H1 (cell line): ENCODE measurements at regions not wholly inside any gene's neighbourhood (a gene's known extent, or its start where the extent isn't known, plus 50 kb on each side); places are given as distances from the start of the nearest gene placed in this dataset.

Experiments
- POLR2A ChIP-seq, 2 experiments: IDR thresholded peaks; 1 replicate in 1 of 2; 2 replicates in 1 of 2; pipeline ENCODE4 v1.6.1; 2011; ENCODE audit warnings: low read depth in 2 of 2, low read length in 2 of 2, mild to moderate bottlenecking in 2 of 2; ENCODE audit errors: control extremely low read depth in 1 of 2
- POLR2AphosphoS5 ChIP-seq: IDR thresholded peaks from 2 replicates; pipeline ENCODE4 v1.6.1; 2011; ENCODE audit warnings: low read depth, low read length
- SIN3A ChIP-seq, 2 experiments: IDR thresholded peaks in 1 of 2; conservative IDR thresholded peaks in 1 of 2; 2 replicates each; pipeline ENCODE4 v1.6.1; 2011 to 2012; ENCODE audit warnings: low read length in 2 of 2, improper control_type of control experiment in 1 of 2, low read depth in 1 of 2, mild to moderate bottlenecking in 1 of 2
- SP1 ChIP-seq: IDR thresholded peaks from 2 replicates; pipeline ENCODE4 v1.6.1; 2011; ENCODE audit warnings: low read depth, low read length
- TF ChIP-seq, protein P1 (sequence below), 3 experiments: IDR thresholded peaks; 1 replicate in 2 of 3; 2 replicates in 1 of 3; pipeline versions ENCODE4 v1.5.1 to v1.6.1; 2011; ENCODE audit warnings: low read length in 3 of 3, mild to moderate bottlenecking in 3 of 3, inconsistent platforms in 2 of 3, low read depth in 1 of 3, moderate library complexity in 1 of 3; ENCODE audit not compliant: insufficient read depth in 1 of 3; ENCODE audit errors: control extremely low read depth in 1 of 3

GRCh38 chr9:74122216-74122615 lies 374.9 kb upstream of the RORB start:
- TF ChIP-seq, protein P1, sequence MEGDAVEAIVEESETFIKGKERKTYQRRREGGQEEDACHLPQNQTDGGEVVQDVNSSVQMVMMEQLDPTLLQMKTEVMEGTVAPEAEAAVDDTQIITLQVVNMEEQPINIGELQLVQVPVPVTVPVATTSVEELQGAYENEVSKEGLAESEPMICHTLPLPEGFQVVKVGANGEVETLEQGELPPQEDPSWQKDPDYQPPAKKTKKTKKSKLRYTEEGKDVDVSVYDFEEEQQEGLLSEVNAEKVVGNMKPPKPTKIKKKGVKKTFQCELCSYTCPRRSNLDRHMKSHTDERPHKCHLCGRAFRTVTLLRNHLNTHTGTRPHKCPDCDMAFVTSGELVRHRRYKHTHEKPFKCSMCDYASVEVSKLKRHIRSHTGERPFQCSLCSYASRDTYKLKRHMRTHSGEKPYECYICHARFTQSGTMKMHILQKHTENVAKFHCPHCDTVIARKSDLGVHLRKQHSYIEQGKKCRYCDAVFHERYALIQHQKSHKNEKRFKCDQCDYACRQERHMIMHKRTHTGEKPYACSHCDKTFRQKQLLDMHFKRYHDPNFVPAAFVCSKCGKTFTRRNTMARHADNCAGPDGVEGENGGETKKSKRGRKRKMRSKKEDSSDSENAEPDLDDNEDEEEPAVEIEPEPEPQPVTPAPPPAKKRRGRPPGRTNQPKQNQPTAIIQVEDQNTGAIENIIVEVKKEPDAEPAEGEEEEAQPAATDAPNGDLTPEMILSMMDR (IDR thresholded peaks at IDR 0.05; ENCODE audit: control extremely low read depth in 1 of 3, insufficient read depth in 1 of 3, low read depth in 1 of 3, low read length in 3 of 3): no peak
- TF ChIP-seq POLR2A (IDR thresholded peaks at IDR 0.05; ENCODE audit: control extremely low read depth in 1 of 2, low read depth in 2 of 2, low read length in 2 of 2): no peak
- TF ChIP-seq SP1: no peak
- no peak for TF ChIP-seq POLR2AphosphoS5
- no peak for TF ChIP-seq SIN3A (conservative IDR thresholded peaks at IDR 0.05 in 1 of 2, IDR thresholded peaks at IDR 0.05 in 1 of 2; ENCODE audit: low read depth in 1 of 2, low read length in 2 of 2)
